ENCODE measurements at regions not wholly inside any gene's neighbourhood (a gene's known extent, or its start where the extent isn't known, plus 50 kb on each side); places are given as distances from the start of the nearest gene placed in this dataset.

- DNase-seq (ENCODE audit: low read depth, low spot score) (no peak), FAIRE-seq (no peak)
- Histone ChIP-seq H3K79me2 (ENCODE audit: control insufficient read depth, insufficient read depth, low read length) (no peaks in the 10 kb centered on the region), H3K36me3 (ENCODE audit: control insufficient read depth in 2 of 2, extremely low read depth in 1 of 2, insufficient read depth in 2 of 2, low read length in 2 of 2) (no peaks in the 10 kb centered on the region), H2AFZ (ENCODE audit: low read depth, low read length) (no peak overlapping the region), H3K4me1 (ENCODE audit: control insufficient read depth, extremely low read depth, insufficient read depth, low read length) (peaks cover 8% of the 10 kb centered on the region), H3K9ac (replicated peaks; ENCODE audit: extremely low read depth, insufficient read depth, low read length) (no peak overlapping the region), H3K9me1 (replicated peaks; ENCODE audit: control insufficient read depth, extremely low read depth, insufficient read depth, low read length) (no peaks in the 10 kb centered on the region), H4K20me1 (replicated peaks; ENCODE audit: control insufficient read depth, extremely low read depth, insufficient read depth, low read length) (no peaks in the 10 kb centered on the region), H3K9me3 (replicated peaks; ENCODE audit: control insufficient read depth, insufficient read depth, low read length) (no peaks in the 10 kb centered on the region), H3K27ac (ENCODE audit: insufficient read depth, low read depth, low read length) (no peak overlapping the region), H3K4me3 (replicated peaks in 1 of 3; ENCODE audit: insufficient read depth in 1 of 3, low read depth in 1 of 3, low read length in 3 of 3) (no peak overlapping the region), H3K27me3 (ENCODE audit: control insufficient read depth in 2 of 2, insufficient read depth in 2 of 2, low read length in 2 of 2) (no peaks in the 10 kb centered on the region), H3K4me2 (ENCODE audit: insufficient read depth, low read length) (no peak overlapping the region)
- TF ChIP-seq GATA2 (IDR thresholded peaks at IDR 0.05; ENCODE audit: insufficient read depth, insufficient read length, low read depth, low read length) (no peak), POLR2AphosphoS5 (IDR thresholded peaks at IDR 0.05; ENCODE audit: insufficient read depth, low read depth, low read length) (no peak), POLR2A (IDR thresholded peaks at IDR 0.05; ENCODE audit: low read depth, low read length) (no peak), JUN (IDR thresholded peaks at IDR 0.05; ENCODE audit: borderline replicate concordance, insufficient read depth, insufficient read length, low read depth) (no peak), FOS (IDR thresholded peaks at IDR 0.05; ENCODE audit: borderline replicate concordance, insufficient read depth, low read length) (no peak), CTCF (IDR thresholded peaks at IDR 0.05; ENCODE audit: extremely low read depth in 1 of 2, insufficient read depth in 1 of 2, low read depth in 1 of 2, low read length in 2 of 2) (no peak), MYC (IDR thresholded peaks at IDR 0.05; ENCODE audit: low read depth, low read length) (no peak), EZH2 (IDR thresholded peaks at IDR 0.05; ENCODE audit: borderline replicate concordance, low read depth, low read length, severe bottlenecking) (no peak), MAX (IDR thresholded peaks at IDR 0.05; ENCODE audit: insufficient read depth, insufficient read length) (no peak)
- BruUV-seq (replicated peaks), result no TSS peak
- CTCF ChIA-PET, result interaction anchor here (0.6 to 3.1 kb wide), 5 partner anchors 24 to 309 kb away, joined by 3 to 15 read pairs (median 4); no protein-coding TSS in a partner anchor
- dilution Hi-C loops (cut with MboI; ENCODE audit: extremely low pct_ligation_motif_present, low sequenced_read_pairs), result no loop called here
- intact Hi-C loops (cut with micrococcal nuclease), result loop anchor here (2.0 kb wide), 2 partner anchors 29 to 193 kb away; no protein-coding TSS in a partner anchor
- POLR2A ChIA-PET, result no interaction called here
Observed at GRCh38 chr4:1549638-1550035, 134.5 kb downstream of the FAM53A start.

All from endothelial cell of umbilical vein (primary cell).